ENCODE measurements at regions not wholly inside any gene's neighbourhood (a gene's known extent, or its start where the extent isn't known, plus 50 kb on each side); places are given as distances from the start of the nearest gene placed in this dataset.

DNA sequence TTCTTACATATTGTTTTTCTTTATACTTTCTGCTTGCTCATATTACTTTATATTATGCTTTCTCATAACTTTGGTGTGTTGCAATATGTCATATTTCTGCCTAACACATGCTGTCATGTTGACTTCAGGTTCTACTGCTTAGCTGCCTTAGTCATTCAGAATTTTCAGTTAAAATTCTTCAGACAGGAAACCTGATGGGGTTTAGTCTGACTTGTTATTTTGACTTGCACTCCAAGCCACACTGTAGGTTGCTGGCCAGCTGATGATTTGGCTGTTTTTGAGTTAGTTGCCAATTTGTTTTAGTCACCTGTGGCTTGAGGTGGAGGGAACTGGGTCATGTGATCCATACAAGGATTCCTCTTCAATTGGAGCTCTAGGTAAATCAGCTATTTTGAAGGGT lies 315.4 kb downstream of the MAP2K6 start:
- TF ChIP-seq, protein P1, sequence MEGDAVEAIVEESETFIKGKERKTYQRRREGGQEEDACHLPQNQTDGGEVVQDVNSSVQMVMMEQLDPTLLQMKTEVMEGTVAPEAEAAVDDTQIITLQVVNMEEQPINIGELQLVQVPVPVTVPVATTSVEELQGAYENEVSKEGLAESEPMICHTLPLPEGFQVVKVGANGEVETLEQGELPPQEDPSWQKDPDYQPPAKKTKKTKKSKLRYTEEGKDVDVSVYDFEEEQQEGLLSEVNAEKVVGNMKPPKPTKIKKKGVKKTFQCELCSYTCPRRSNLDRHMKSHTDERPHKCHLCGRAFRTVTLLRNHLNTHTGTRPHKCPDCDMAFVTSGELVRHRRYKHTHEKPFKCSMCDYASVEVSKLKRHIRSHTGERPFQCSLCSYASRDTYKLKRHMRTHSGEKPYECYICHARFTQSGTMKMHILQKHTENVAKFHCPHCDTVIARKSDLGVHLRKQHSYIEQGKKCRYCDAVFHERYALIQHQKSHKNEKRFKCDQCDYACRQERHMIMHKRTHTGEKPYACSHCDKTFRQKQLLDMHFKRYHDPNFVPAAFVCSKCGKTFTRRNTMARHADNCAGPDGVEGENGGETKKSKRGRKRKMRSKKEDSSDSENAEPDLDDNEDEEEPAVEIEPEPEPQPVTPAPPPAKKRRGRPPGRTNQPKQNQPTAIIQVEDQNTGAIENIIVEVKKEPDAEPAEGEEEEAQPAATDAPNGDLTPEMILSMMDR (IDR thresholded peaks at IDR 0.05), result no peak
- TF ChIP-seq POLR2A (IDR thresholded peaks at IDR 0.05), result no peak
- H3K4me3 ChIP-seq, result no peak overlapping the region
- ATAC-seq, result no peak
- no peaks in the 10 kb centered on the region for H3K4me1 ChIP-seq
- DNase-seq, result no peak
- H3K27me3 ChIP-seq, result no peaks in the 10 kb centered on the region
- no peak overlapping the region for H3K27ac ChIP-seq
- no peaks in the 10 kb centered on the region for H3K36me3 ChIP-seq
- intact Hi-C loops (cut with DNase I), result no loop called here
- H3K9me3 ChIP-seq, result no peaks in the 10 kb centered on the region

- H3K9me3 ChIP-seq, result no peaks in the 10 kb centered on the region
- H3K27ac ChIP-seq, result no peak overlapping the region
- H3K27me3 ChIP-seq, result no peaks in the 10 kb centered on the region
- no peak overlapping the region for H3K4me3 ChIP-seq
- TF ChIP-seq POLR2A (IDR thresholded peaks at IDR 0.05), result no peak
- TF ChIP-seq, protein P1 (IDR thresholded peaks at IDR 0.05), result no peak
- intact Hi-C loops (cut with DNase I), result no loop called here
- H3K36me3 ChIP-seq, result no peaks in the 10 kb centered on the region
- DNase-seq (no peak), ATAC-seq (no peak)
- no peaks in the 10 kb centered on the region for H3K4me1 ChIP-seq
- WGBS (ENCODE audit: insufficient coverage, low coverage, low lambda C conversion rate, missing lambda C conversion rate), result 76% methylated on average over 3 of the region's 3 CpGs
These were observed 317.9 kb downstream of the MAP2K6 start for GRCh38 chr17:69732272-69732918.

DNA sequence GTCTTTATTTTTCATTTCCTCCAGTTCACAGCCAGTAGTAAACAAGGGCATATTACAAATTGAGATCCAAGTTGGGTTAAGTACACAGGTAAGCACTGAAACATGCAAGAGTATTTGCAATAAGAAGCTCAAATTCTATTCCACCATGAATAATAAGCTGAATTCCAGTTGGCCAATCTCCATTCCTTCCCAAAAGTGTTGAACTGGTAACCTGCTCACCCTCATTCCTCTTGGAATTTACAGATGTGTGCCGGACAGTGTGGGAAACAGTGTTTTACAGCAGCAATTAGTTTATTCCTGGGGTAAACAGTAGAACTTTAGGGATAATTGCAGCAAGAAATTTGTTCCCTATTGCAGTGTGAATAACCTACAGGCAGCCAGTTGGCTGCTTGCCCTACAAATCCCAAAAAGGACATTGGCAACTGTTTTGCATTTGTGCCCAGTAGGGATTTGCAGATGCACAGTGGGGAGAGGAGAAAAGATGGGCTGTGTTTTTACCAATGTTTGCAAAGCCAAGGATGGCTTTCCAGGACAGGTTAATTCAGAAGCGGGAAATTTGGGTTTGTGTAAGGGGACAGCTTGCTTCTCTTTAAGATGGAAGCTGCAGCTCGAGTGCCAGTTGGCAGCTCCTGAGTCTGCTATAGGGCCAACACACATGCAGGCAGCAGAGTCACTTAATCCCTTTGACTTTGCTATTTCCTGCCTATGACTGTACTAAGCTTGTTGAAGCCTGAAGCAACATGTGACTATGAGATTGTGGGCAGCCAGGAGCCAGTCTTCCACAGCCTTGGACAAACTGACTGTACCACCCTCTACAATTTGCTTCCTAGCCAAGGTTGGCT lies 318.9 kb downstream of the MAP2K6 start:
- intact Hi-C loops (cut with DNase I), result no loop called here
- ATAC-seq, result peak in 1 of 4 donors; percentile 24
- WGBS (ENCODE audit: insufficient coverage, low coverage, low lambda C conversion rate, missing lambda C conversion rate), result 33% methylated on average over 2 of the region's 3 CpGs
- no peaks in the 10 kb centered on the region for H3K27me3 ChIP-seq
- H3K4me1 ChIP-seq, result no peaks in the 10 kb centered on the region
- no peak overlapping the region for H3K27ac ChIP-seq
- H3K4me3 ChIP-seq, result no peak overlapping the region
- no peak for DNase-seq
- TF ChIP-seq POLR2A (IDR thresholded peaks at IDR 0.05), result no peak
- TF ChIP-seq, protein P1 (IDR thresholded peaks at IDR 0.05), result no peak
- no peaks in the 10 kb centered on the region for H3K9me3 ChIP-seq
- no peaks in the 10 kb centered on the region for H3K36me3 ChIP-seq

- no peaks in the 10 kb centered on the region for H3K9me3 ChIP-seq
These were observed 320.2 kb downstream of the MAP2K6 start for GRCh38 chr17:69734656-69735055.

More at GRCh38 chr17:69734656-69735055, 320.2 kb downstream of the MAP2K6 start:
- Histone ChIP-seq H3K36me3 (no peaks in the 10 kb centered on the region), H3K27me3 (no peaks in the 10 kb centered on the region), H3K4me3 (no peak overlapping the region), H3K4me1 (no peaks in the 10 kb centered on the region), H3K27ac (no peak overlapping the region)
- DNase-seq, result no peak
- 67% methylated on average over 1 of the region's 1 CpG for WGBS (ENCODE audit: insufficient coverage, low coverage, low lambda C conversion rate, missing lambda C conversion rate)
- TF ChIP-seq, protein P1 (IDR thresholded peaks at IDR 0.05), result no peak
- no peak for TF ChIP-seq POLR2A (IDR thresholded peaks at IDR 0.05)
- no peak for ATAC-seq
- intact Hi-C loops (cut with DNase I), result no loop called here
